CD4-positive, CD25-positive, alpha-beta regulatory T cell (primary cell): ENCODE measurements at regions not wholly inside any gene's neighbourhood (a gene's known extent, or its start where the extent isn't known, plus 50 kb on each side); places are given as distances from the start of the nearest gene placed in this dataset.

Experiments
- ATAC-seq, 2 donors: fragments of 150-1000 bp; cut with Tn5 transposase; one replicate each; pipeline ENCODE4 v1.10.0; 2021; ENCODE audit warnings: low read depth in 2 of 2, moderate number of reproducible peaks in 2 of 2, moderate library complexity in 1 of 2
- DNase-seq, 3 donors: peaks; one replicate each; pipeline versions ENCODE4 v3.0.0 to v3.0.0-alpha.2; 2012 to 2022; ENCODE audit warnings: mixed read lengths in 1 of 3
- H3K27ac ChIP-seq: one replicate; pipeline ENCODE4 v1.7.0; 2013; ENCODE audit warnings: mild to moderate bottlenecking, low read length; ENCODE audit not compliant: insufficient read depth, poor library complexity, severe bottlenecking
- H3K27me3 ChIP-seq: one replicate; pipeline ENCODE4 v1.7.0; 2013; ENCODE audit warnings: low read length; ENCODE audit not compliant: control insufficient read depth, insufficient read depth
- H3K36me3 ChIP-seq: one replicate; pipeline ENCODE4 v1.7.0; 2013; ENCODE audit warnings: mild to moderate bottlenecking, low read length, moderate library complexity; ENCODE audit not compliant: control insufficient read depth, insufficient read depth
- H3K4me1 ChIP-seq: 2 replicates; pipeline ENCODE4 v1.7.0; 2013; ENCODE audit warnings: mild to moderate bottlenecking, low read length; ENCODE audit not compliant: insufficient read depth, control insufficient read depth, poor library complexity, severe bottlenecking
- H3K4me3 ChIP-seq: one replicate; pipeline ENCODE4 v1.7.0; 2013; ENCODE audit warnings: low read depth, mild to moderate bottlenecking, low read length, moderate library complexity
- H3K9me3 ChIP-seq, 2 experiments: 1 replicate in 1 of 2; 2 replicates in 1 of 2; pipeline ENCODE4 v1.7.0; 2013; ENCODE audit warnings: low read length in 2 of 2, mild to moderate bottlenecking in 1 of 2, moderate library complexity in 1 of 2; ENCODE audit not compliant: control insufficient read depth in 2 of 2
- H3K27ac Mint-ChIP-seq, 3 donors: one replicate each; pipeline ENCODE4 v1.8.0; 2020 to 2022; ENCODE audit warnings: mild to moderate bottlenecking in 3 of 3, mixed read lengths in 3 of 3, moderate library complexity in 2 of 3
- H3K27me3 Mint-ChIP-seq: one replicate; pipeline ENCODE4 v1.8.0; 2022; ENCODE audit warnings: mild to moderate bottlenecking, mixed read lengths
- H3K36me3 Mint-ChIP-seq: one replicate; pipeline ENCODE4 v1.8.0; 2020; ENCODE audit warnings: mixed read lengths
- H3K4me1 Mint-ChIP-seq, 4 donors: one replicate each; pipeline ENCODE4 v1.8.0; 2020 to 2022; ENCODE audit warnings: mixed read lengths in 4 of 4, mild to moderate bottlenecking in 1 of 4
- H3K4me3 Mint-ChIP-seq, 4 donors: one replicate each; pipeline ENCODE4 v1.8.0; 2020 to 2022; ENCODE audit warnings: mild to moderate bottlenecking in 4 of 4, mixed read lengths in 4 of 4, moderate library complexity in 3 of 4
- H3K9me3 Mint-ChIP-seq, 7 donors: one replicate each; pipeline ENCODE4 v1.8.0; 2020 to 2022; ENCODE audit warnings: mixed read lengths in 7 of 7, mild to moderate bottlenecking in 3 of 7, moderate library complexity in 2 of 7

DNA sequence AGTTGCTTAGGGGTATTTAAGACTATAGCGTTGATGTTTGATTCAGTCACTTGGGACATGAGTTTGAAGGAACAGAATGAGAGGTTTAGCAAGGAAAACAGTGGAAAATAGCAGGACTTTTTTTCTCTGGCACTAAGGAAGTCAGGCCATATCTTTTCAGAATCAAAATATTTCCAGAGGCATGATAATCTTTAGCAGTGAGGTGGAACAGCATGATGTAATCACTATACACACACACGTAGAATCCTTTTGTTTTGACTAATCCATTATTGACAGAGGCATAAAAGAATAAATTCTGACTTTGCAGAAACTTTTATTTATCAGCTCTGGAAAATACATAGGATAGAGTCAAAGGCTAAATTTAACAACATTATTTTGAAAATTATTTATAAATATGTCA, 174.1 kb downstream of the ZPLD1 start:
- Mint-ChIP-seq H3K27me3 (peaks cover 4% of the 10 kb centered on the region), H3K9me3 (peaks cover 0 to 3% (median 0%) of the 10 kb centered on the region in 7 donors), H3K4me3 (no peak overlapping the region), H3K4me1 (no peaks in the 10 kb centered on the region), H3K27ac (no peak overlapping the region), H3K36me3 (no peaks in the 10 kb centered on the region)
- no peaks in the 10 kb centered on the region for H3K4me1 ChIP-seq
- no peaks in the 10 kb centered on the region for H3K36me3 ChIP-seq
- DNase-seq (no peak), ATAC-seq (no peak)
- no peak overlapping the region for H3K4me3 ChIP-seq
- no peak overlapping the region for H3K27ac ChIP-seq
- H3K9me3 ChIP-seq: no peaks in the 10 kb centered on the region
- no peaks in the 10 kb centered on the region for H3K27me3 ChIP-seq

DNA sequence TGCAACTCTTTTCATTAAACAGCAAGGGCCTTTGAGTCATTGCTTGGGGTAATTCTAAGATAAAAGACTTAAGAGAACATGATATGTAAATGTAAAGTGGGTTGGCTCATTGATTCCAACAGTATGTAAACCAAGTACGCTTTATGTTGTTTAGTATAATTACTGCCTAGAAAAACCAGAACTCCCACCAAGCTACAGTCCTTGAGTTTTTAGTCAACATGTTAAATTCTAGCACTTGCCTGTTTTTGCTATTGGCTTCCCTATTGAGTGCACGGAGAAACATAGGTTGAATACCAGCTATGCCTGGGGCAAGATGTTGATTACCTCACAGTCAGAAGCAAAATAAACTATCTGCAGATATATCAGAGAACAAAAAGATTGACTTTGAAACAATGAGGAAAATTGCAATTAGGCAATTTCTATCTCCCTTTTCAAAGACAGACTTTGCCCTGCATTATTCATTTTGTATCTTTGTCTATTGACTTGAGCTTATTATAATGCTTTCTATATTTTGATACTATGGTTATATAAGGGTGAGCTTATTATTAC, 179.3 kb downstream of the ZPLD1 start:
- Mint-ChIP-seq H3K36me3 (no peaks in the 10 kb centered on the region), H3K4me3 (no peak overlapping the region)

DNA sequence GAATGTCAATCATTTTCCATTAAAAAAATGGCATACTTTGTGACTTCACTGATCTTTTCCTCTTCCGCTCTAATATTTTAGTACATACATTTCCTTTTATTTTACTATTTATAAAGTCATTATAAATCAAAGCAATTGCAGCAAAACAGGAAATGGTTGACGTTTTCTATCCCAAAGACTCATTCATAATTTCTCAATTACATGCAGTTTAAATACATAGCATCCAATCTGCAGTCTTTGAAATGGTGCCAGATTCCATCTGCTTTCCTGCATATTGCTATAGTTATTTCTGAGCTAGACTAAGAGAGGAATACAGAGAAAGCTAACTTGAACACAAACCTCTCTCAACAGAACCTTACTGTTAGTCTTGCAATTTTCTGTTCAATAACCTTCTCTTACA, 179.8 kb downstream of the ZPLD1 start:
- ATAC-seq: no peak

More for the DNA sequence above, 179.3 kb downstream of the ZPLD1 start:
- Mint-ChIP-seq H3K27me3 (no peaks in the 10 kb centered on the region), H3K27ac (no peak overlapping the region), H3K4me1 (no peaks in the 10 kb centered on the region), H3K9me3 (peaks cover 0 to 3% (median 0%) of the 10 kb centered on the region in 7 donors)
- no peaks in the 10 kb centered on the region for H3K4me1 ChIP-seq
- H3K4me3 ChIP-seq: no peak overlapping the region
- no peaks in the 10 kb centered on the region for H3K9me3 ChIP-seq
- no peak overlapping the region for H3K27ac ChIP-seq
- ATAC-seq: no peak
- H3K27me3 ChIP-seq: no peaks in the 10 kb centered on the region
- H3K36me3 ChIP-seq: no peaks in the 10 kb centered on the region
- DNase-seq: no peak

DNA sequence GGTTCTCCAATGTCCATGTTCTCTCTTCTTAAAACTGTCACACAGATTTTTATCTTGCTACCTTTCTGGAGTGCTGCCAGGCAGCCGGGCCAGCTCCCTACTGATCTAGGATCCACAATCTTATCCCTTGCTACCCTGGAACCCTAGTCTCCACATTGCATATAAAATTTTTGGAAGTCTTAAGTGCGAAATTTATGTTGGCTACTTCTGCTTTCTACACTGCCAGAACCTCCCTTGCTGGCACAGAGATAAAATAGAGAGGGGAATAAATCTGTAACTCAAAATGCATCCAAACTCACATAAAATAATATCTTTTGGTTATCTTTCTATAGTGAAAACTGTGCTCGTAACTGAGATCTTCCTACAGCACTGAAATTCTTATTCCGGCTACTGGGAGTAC, 182.6 kb downstream of the ZPLD1 start:
- no peak for ATAC-seq
- no peaks in the 10 kb centered on the region for H3K27me3 Mint-ChIP-seq

More for the DNA sequence above, 179.8 kb downstream of the ZPLD1 start:
- H3K4me3 Mint-ChIP-seq: no peak overlapping the region
- H3K27me3 Mint-ChIP-seq: no peaks in the 10 kb centered on the region
- Histone ChIP-seq H3K4me3 (no peak overlapping the region), H3K4me1 (no peaks in the 10 kb centered on the region), H3K9me3 (no peaks in the 10 kb centered on the region), H3K36me3 (no peaks in the 10 kb centered on the region), H3K27me3 (no peaks in the 10 kb centered on the region), H3K27ac (no peak overlapping the region)
- H3K4me1 Mint-ChIP-seq: no peaks in the 10 kb centered on the region
- no peaks in the 10 kb centered on the region for H3K36me3 Mint-ChIP-seq
- no peak overlapping the region for H3K27ac Mint-ChIP-seq
- DNase-seq: no peak
- H3K9me3 Mint-ChIP-seq: peaks cover 0 to 3% (median 0%) of the 10 kb centered on the region in 7 donors

DNA sequence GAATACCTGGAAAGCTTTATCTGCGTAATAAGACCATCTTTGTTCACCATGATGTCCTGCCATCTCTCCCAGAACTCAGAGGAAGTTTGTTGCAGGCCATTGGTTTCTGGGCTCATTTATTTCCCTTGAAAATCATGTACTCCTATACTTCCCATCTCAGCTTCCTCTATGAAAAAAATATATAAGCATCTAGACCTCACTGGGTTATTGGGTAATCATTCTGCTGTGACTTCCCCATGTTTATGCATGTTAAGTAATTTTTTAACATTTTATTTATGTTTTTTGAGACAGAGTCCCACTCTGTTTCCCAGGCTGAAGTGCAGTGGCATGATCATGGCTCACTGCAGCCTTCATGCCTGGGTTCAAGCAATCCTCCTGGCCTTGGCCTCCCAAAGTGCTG, 184.5 kb downstream of the ZPLD1 start:
- Mint-ChIP-seq H3K9me3 (peaks cover 0 to 2% (median 0%) of the 10 kb centered on the region in 7 donors), H3K4me1 (no peaks in the 10 kb centered on the region), H3K27ac (no peak overlapping the region), H3K36me3 (no peaks in the 10 kb centered on the region), H3K4me3 (no peak overlapping the region), H3K27me3 (no peaks in the 10 kb centered on the region)
- no peaks in the 10 kb centered on the region for H3K4me1 ChIP-seq
- no peak overlapping the region for H3K4me3 ChIP-seq
- no peak for DNase-seq
- no peak for ATAC-seq
- no peaks in the 10 kb centered on the region for H3K9me3 ChIP-seq
- no peaks in the 10 kb centered on the region for H3K36me3 ChIP-seq
- H3K27me3 ChIP-seq: no peaks in the 10 kb centered on the region
- no peak overlapping the region for H3K27ac ChIP-seq

More for the DNA sequence above, 182.6 kb downstream of the ZPLD1 start:
- no peaks in the 10 kb centered on the region for H3K4me1 ChIP-seq
- Mint-ChIP-seq H3K4me3 (no peak overlapping the region), H3K27ac (no peak overlapping the region), H3K9me3 (peaks cover 0 to 2% (median 0%) of the 10 kb centered on the region in 7 donors), H3K36me3 (no peaks in the 10 kb centered on the region), H3K4me1 (no peaks in the 10 kb centered on the region)
- H3K27ac ChIP-seq: no peak overlapping the region
- no peak for DNase-seq
- H3K27me3 ChIP-seq: no peaks in the 10 kb centered on the region
- H3K9me3 ChIP-seq: no peaks in the 10 kb centered on the region
- no peak overlapping the region for H3K4me3 ChIP-seq
- no peaks in the 10 kb centered on the region for H3K36me3 ChIP-seq

DNA sequence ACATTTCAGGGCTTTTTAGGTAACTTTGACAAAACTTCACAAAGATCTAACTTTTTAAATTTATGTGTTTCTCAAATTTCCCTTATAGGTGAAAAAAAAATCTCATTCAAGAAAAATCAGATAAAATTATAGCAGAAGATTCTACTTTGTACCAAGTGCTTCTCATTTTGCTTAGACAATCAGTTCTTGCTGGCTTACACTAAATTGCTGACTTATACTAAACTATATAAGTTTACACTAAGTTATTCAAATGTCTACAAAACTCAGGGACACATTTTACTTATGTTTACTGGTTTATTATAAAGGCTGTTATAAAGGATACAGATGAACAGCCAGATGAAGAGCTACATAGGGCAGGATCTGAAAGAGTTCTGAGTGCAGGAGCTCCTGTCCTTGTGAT, 195.1 kb downstream of the ZPLD1 start:
- no peak overlapping the region for H3K27ac ChIP-seq
- no peaks in the 10 kb centered on the region for H3K27me3 ChIP-seq
- H3K4me1 ChIP-seq: no peaks in the 10 kb centered on the region
- H3K4me1 Mint-ChIP-seq: no peaks in the 10 kb centered on the region
- H3K27me3 Mint-ChIP-seq: no peaks in the 10 kb centered on the region
- H3K27ac Mint-ChIP-seq: no peak overlapping the region
- no peaks in the 10 kb centered on the region for H3K36me3 ChIP-seq
- H3K9me3 Mint-ChIP-seq: peaks cover 0 to 6% (median 0%) of the 10 kb centered on the region in 7 donors
- H3K4me3 Mint-ChIP-seq: no peak overlapping the region
- H3K4me3 ChIP-seq: no peak overlapping the region
- no peaks in the 10 kb centered on the region for H3K9me3 ChIP-seq
- no peaks in the 10 kb centered on the region for H3K36me3 Mint-ChIP-seq
- ATAC-seq (no peak), DNase-seq (no peak)

DNA sequence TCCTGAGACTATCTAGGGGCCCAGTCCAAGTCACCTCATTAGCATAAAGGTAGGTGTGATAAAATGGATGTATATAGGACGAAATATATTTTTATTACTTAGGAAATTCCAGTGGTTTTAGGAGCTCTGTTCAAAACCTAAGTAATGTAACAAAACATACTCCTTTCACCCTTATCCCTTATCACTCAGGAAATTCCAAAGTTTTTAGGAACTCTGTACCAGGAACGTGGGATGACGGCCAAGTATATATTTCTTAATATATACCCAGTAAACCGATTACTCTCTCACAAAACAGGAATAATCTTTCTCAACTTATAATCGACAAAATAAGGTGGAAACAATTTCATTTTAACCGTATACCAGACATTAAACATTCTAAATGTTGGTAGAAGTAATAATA, 195.7 kb downstream of the ZPLD1 start:
- DNase-seq: no peak
- Histone ChIP-seq H3K36me3 (no peaks in the 10 kb centered on the region), H3K4me1 (no peaks in the 10 kb centered on the region), H3K27ac (no peak overlapping the region), H3K27me3 (no peaks in the 10 kb centered on the region), H3K9me3 (no peaks in the 10 kb centered on the region), H3K4me3 (no peak overlapping the region)
- no peak for ATAC-seq
- Mint-ChIP-seq H3K4me3 (no peak overlapping the region), H3K27me3 (no peaks in the 10 kb centered on the region), H3K27ac (no peak overlapping the region), H3K36me3 (no peaks in the 10 kb centered on the region), H3K9me3 (peaks cover 0 to 6% (median 0%) of the 10 kb centered on the region in 7 donors), H3K4me1 (no peaks in the 10 kb centered on the region)

DNA sequence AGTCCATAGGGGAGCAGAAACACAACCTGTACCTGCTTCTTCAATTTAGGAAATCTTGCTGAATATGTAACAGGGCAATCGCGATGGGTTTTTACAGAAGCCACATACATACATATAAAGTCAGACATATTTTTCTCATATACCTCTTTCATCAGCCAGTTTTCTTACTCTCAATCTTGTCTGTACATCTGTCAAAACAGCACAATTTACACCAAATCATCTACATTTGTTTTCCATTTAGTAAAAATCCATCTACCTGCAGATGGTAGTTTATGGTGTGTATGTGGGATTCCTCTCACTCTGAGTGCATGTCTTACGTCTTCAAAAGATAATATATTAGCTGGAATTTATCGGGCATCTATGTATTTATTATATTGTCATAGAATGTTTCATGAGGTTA, 208.7 kb downstream of the ZPLD1 start:
- Histone ChIP-seq H3K9me3 (no peaks in the 10 kb centered on the region), H3K27ac (no peak overlapping the region), H3K27me3 (no peaks in the 10 kb centered on the region), H3K4me3 (no peak overlapping the region), H3K4me1 (no peaks in the 10 kb centered on the region), H3K36me3 (no peaks in the 10 kb centered on the region)
- H3K4me1 Mint-ChIP-seq: no peaks in the 10 kb centered on the region
- no peak for ATAC-seq
- H3K36me3 Mint-ChIP-seq: no peaks in the 10 kb centered on the region
- H3K27ac Mint-ChIP-seq: no peak overlapping the region
- peaks cover 0 to 6% (median 3%) of the 10 kb centered on the region in 7 donors for H3K9me3 Mint-ChIP-seq
- no peaks in the 10 kb centered on the region for H3K27me3 Mint-ChIP-seq
- no peak overlapping the region for H3K4me3 Mint-ChIP-seq
- DNase-seq: no peak
